ENCODE measurements at regions not wholly inside any gene's neighbourhood (a gene's known extent, or its start where the extent isn't known, plus 50 kb on each side); places are given as distances from the start of the nearest gene placed in this dataset.
"Not testable (repeated sequence)": the region's sequence is repeated elsewhere in the genome, so short reads cannot be mapped to it uniquely, and the experiment has no call there.

- DNase-seq (ENCODE audit: low spot score), result no peak
Observed at GRCh38 chr17:11182430-11182829, 58.6 kb upstream of the SHISA6 start.

GRCh38 chr17:11178581-11178980 is 62.4 kb upstream of the SHISA6 start:
- DNase-seq (ENCODE audit: low spot score), result no peak

- no peak for DNase-seq (ENCODE audit: low spot score)
Observed at GRCh38 chr17:11177340-11177739, 63.7 kb upstream of the SHISA6 start.

DNA sequence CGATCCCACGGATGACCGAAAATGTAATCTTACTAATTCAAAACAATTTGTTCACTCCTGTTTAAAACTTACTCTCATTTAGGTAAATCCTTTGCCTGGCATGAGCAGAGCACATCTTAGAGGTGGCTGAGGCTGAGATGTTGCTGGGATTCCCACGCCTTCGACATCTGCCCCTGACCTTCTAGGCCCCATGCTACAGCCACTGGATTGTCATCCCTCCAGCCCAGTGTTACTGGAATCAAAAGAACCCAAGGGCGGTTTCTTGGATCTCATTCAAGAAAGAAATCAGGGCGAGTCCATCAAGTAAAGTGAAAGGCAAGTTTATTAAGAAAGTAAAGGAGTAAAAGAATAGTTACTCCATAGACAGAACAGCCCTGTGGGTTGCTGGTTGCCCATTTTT is 64.5 kb upstream of the SHISA6 start:
- no peak for DNase-seq (ENCODE audit: low spot score)

GRCh38 chr17:11170881-11171280 is 70.1 kb upstream of the SHISA6 start:
- no peak for DNase-seq (ENCODE audit: low spot score)

DNA sequence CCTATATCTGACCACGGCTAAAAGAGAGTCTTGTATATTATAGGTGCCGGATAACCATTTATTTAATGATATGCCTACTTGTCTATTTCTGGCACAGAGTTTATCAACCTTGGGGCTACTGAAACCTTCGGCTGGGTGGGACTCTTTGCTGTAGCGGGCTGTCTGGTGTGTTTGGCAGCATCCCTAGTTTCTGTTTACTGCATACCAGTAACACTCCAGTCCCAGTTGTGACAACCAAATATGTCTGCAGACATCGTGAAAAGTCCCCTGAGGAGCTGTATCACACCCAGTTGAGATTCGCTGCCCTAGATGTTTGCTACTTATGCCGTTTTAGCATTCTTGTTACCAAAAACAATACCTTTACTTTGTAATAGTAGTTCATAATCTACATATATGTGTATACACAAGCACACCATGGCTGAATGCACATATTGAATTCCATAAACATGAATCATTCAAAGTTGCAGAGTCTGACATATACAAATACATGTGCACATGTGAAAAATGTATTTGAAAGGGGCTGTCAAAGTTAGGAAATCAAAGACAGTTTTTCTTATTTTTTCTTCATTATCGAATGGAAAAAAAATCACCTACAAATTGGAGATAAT is 89.1 kb upstream of the SHISA6 start:
- no peak for DNase-seq (ENCODE audit: low spot score)

GRCh38 chr17:11150906-11151511 is 90.0 kb upstream of the SHISA6 start:
- not testable (repeated sequence) for DNase-seq (ENCODE audit: low spot score)

DNA sequence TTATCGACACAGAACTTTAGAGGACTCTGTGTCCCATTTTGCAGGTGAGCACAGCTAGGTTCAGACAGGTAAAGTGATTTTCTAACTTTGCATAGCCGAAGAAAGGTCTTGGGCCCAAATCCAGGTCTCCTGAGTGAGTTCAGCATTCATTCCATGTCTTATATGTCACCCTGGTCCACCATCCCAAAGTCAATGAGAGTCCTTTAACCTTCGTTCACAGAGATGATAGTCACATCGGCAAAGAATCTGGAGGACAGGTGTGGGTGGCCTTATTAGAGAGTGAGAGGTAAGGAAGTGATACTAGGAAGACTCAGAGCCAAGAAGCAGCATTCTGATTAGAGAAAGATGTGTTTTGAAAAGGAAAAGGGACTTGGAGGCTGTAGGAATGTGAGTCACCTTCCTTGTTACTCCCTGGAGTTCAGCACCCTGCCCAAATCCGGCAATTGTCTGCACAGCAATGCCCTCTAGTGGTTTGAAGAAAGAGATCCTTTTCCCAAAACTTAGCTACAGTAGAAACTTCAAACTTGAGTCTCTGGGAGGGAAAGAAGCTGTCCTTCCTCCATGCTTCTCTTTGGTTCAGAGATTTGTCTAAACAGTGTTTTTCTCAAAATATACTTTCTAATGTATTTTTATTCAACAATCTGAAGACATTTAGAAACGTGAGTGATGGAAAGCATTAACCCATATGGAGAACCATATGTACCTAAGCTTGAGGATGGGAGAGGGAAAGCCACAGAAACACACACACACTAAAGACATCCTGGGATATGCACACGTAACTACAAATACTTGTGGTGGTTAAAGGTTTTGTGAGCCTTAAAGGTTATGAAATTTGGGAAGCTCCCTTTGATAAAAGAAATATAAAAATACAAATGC is 96.4 kb upstream of the SHISA6 start:
- DNase-seq (ENCODE audit: low spot score), result peak; percentile 45

DNA sequence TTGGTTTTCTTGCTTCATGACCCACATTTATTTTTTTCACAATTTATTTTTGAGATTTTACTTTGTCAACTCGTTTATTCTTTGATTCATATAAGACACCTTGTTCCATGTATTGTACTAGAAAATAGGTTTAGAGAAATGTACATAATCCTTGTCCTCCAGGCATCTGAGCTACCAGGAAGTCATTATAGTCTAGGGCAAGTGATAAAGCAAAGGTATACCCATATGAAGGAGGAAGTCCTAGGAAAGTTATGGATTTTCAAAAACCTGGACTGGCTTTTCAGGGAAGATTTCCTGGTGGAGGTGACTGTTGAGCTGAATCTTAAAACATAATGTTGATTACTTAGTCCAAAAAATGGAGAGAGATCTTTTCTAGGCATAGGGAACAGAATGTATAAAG is 98.8 kb upstream of the SHISA6 start:
- no peak for DNase-seq (ENCODE audit: low spot score)

- peak; percentile 46 for DNase-seq (ENCODE audit: low spot score)
Observed at GRCh38 chr17:11140501-11140900, 100.5 kb upstream of the SHISA6 start.

- DNase-seq (ENCODE audit: low spot score), result peak; percentile 78
Observed at GRCh38 chr17:11140043-11140442, 101.0 kb upstream of the SHISA6 start.

DNA sequence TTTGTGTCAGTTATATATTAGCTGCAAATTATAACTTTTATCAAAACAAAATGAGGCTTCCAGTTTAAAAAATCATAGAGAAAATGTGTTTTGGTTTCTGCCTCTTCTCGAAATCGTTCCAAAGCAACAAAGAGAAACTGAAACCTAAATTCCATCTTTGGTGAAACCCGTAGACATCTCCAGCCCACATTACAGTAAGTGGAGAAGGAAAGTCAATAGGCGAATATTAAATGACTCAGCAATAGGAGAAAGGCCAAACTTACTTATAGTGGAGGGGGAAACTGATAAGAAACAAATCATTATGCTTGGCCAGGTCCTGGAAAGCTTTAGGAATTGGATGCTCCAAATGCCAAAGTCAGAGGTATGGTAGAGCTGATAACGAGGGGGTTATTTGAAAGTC is 103.0 kb upstream of the SHISA6 start:
- no peak for DNase-seq (ENCODE audit: low spot score)

DNA sequence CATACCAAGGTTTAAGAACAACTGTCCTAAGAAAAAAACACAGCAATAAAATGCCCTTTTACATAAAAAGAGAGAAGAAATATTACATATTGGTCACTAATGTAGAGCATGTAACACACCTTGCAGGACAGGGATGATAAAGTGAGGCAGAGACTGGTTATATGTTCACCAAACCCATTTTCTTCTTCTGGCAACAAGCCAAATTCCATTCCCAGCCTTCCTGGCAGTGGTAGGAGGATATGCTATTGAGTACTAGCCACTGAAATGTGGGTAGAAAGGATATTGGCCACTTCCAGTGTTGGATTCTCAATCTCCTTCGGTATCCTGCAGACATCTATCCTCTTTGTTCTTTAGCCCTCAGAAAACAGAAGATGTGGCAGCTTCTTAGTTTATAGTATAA is 105.2 kb upstream of the SHISA6 start:
- DNase-seq (ENCODE audit: low spot score), result no peak

- DNase-seq (ENCODE audit: low spot score), result no peak
Observed at GRCh38 chr17:11130367-11130766, 110.6 kb upstream of the SHISA6 start.

GRCh38 chr17:11122908-11123307 is 118.1 kb upstream of the SHISA6 start:
- peak; percentile 24 for DNase-seq (ENCODE audit: low spot score)

DNA sequence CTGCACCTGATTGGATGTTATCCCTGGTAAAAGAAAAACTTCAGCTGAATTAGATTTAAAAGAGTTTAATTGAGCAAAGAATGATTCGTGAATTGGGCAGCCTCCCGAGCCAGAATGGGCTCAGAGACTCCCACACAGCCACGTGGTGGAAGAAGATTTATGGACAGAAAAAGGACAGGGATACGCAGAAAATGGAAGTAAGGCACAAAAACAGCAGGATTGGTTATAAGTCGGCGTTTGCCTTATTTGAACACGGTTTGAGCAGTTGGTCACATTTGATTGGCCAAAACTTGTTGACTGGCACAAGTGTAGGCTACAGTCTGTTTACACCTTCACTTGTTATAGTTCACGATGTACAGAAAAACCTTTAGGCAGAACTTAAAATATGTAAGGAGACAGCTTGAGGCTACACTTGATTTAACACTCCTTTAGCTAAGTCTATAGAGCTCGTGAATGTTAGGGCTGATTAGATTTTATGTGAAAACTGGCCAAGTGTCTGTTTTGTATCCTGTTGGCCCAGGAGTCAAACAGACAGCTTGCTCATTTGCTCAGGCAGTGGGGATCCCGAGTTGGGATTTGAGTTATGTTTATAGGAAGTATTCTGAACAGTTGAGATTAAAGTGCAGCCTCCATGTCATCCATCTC is 119.5 kb upstream of the SHISA6 start:
- DNase-seq (ENCODE audit: low spot score), result no peak

GRCh38 chr17:11109106-11109505 is 131.9 kb upstream of the SHISA6 start:
- no peak for DNase-seq (ENCODE audit: low spot score)

- DNase-seq (ENCODE audit: low spot score), result no peak
Observed at GRCh38 chr17:11105141-11105540, 135.9 kb upstream of the SHISA6 start.

- DNase-seq (ENCODE audit: low spot score), result no peak
Observed at GRCh38 chr17:11097121-11097520, 143.9 kb upstream of the SHISA6 start.

DNA sequence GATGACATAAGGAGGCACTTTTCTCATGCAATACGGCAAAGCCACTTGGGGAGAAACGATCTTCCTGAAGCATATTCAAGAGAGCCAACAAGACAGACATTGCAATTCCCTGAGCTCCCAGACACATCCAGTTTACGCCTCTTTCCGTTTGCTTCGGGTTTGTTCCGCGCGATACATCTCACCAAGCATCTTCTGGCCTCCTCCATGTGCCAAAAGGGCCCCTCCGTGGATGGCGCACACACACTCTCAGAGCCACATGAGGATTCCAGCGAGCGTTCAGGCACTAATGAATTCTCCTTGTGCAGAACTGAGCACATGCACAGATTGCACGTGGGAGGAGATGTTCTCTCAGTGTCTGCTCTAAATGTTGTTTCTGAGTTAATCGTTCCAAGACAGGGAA is 146.7 kb upstream of the SHISA6 start:
- DNase-seq (ENCODE audit: low spot score), result no peak

GRCh38 chr17:11086646-11087340 is 154.2 kb upstream of the SHISA6 start:
- DNase-seq (ENCODE audit: low spot score), result no peak

- no peak for DNase-seq (ENCODE audit: low spot score)
Observed at GRCh38 chr17:11082559-11082958, 158.5 kb upstream of the SHISA6 start.

All from globus pallidus (tissue), 1 donor.